HG02610 (cell line): ENCODE measurements at regions not wholly inside any gene's neighbourhood (a gene's known extent, or its start where the extent isn't known, plus 50 kb on each side); places are given as distances from the start of the nearest gene placed in this dataset.
"Not testable (repeated sequence)": the region's sequence is repeated elsewhere in the genome, so short reads cannot be mapped to it uniquely, and the experiment has no call there.

Source experiments
- ATAC-seq: cut with Tn5 transposase; IDR thresholded peaks from one replicate; pipeline ENCODE4 v1.9.1; 2021; ENCODE audit warnings: mild to moderate bottlenecking, moderate library complexity; ENCODE audit not compliant: unreplicated experiment

DNA sequence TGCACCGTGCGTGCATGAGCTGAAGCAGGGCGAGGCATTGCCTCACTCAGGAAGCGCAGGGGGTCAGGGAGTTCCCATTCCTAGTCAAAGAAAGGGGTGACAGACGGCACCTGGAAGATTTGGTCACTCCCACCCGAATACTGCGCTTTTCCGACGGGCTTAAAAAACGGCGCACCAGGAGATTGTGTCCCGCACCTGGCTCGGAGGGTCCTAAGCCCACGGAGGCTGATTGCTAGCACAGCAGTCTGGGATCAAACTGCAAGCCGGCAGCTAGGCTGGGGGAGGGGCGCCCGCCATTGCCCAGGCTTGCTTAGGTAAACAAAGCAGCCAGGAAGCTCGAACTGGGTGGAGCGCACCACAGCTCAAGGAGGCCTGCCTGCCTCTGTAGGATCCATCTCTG, 85.6 kb upstream of the TSLP start:
- ATAC-seq = not testable (repeated sequence)

DNA sequence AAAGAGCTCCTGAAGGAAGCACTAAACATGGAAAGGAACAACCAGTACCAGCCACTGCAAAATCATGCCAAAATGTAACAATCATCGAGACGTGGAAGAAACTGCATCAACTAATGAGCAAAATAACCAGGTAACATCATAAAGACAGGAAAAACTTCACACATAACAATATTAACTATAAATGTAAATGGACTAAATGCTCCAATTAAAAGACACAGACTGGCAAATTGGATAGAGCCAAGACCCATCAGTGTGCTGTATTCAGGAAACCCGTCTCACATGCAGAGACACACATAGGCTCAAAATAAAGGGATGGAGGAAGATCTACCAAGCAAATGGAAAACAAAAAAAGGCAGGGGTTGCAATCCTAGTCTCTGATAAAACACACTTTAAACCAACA, 83.9 kb upstream of the TSLP start:
- ATAC-seq = not testable (repeated sequence)

DNA sequence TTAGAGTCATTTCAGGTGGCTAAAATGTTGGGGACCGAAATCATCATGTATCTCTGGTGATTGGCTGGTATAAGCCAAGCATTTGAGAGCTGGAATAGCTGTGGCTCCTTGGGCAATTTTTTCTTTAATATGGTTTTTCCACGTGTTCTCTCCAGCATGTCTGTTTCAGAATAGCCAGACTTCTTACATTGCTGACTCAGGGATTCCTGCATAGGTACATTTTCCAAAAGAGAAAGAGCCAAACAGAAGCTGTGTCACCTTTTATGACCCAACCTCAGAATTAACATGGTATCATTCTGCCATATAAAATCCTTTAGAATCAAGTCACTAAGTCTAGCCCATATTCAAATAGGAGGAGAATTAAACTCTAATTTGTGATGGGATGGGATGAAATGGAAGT, 74.8 kb upstream of the TSLP start:
- no peak for ATAC-seq

DNA sequence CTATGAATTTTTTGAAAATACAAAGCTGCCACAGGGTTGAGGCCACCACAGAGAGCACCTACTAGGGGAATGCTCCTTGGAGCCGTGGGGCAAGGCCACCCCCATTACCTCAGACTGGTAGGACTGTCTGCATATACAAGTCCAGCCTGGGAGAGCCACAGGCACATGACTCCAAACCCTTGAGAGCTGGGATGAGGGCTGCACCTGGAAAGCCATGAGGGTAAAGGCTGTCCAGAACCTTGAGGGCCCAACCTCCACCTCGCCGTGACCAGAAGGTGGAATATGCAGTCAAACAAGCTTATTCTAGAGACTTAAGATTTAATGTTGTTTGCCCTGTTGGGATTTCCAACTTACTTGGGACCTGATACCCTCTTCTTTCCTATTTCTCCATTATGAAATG, 69.5 kb upstream of the TSLP start:
- ATAC-seq = no peak

DNA sequence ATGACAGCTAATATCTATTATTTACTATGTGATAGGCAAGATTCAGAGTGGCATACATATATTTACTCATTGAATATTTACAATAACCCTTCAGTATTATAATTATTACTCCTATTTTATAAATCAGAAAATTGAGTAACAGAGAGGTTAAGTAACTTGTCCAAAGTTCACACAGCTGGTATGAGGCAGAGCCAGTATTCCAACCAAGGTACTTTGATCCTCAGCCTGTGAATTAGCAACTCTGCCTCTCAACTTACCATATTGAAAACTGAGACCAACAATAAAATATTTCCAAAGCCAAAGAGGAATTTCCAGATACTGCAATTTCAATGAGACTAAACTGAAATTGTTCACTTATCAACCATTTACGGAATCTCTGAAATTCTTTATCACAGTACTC, 67.9 kb upstream of the TSLP start:
- no peak for ATAC-seq

DNA sequence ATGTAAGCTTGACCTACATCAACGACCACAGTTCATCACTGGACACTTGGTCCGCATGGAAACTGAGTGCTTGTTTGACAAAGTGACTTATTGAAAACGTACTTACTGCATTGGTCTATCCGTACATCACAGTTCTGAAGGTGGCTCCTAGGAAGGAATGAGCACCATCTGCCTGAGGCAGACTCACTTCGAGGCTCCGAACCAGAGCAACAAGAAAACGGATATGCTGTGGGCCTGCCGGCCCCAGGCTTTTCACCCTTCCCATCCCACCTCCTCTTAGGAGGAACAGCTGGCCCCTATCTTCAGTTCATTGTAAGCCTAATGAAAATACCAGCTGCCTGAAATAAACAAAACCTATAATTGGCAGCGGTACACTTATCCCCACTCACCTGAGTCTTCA, 67.2 kb upstream of the TSLP start:
- no peak for ATAC-seq

DNA sequence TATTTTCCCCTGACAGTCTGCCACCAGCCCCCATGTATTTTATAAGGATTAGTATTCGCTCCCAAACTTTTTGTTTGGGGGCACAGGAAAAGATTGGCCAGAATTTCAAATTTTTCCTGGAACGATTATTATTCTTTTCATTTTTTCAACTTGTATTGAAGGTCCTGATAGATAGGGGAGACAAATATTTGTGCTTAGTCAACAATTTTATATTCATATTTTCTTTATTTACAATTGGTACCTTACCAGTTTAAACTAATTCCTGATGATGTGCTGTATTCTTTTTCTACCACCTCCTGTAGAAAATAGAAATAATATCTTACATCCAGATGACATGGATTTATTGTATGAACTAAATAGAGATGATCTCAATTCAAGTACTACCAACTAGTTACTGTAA, 60.7 kb upstream of the TSLP start:
- ATAC-seq = no peak

DNA sequence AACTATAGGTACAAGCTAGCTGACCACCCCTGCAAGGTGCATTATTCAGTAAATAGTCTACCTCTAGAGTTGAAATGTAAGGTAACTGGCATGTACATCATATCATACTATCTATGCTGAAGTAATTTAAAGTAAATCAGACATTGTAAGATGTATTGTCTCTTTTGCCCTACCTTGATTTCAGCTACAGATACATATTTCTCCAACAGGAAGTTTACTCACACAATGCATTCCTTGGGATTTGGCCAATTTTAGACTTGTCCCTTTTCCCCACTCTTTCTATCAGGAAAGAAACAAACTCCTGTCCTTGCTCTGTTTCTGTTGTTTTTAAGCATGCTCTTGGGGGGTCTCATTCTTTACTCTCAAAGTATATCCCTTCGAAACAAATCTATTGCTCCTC, 58.5 kb upstream of the TSLP start:
- no peak for ATAC-seq

DNA sequence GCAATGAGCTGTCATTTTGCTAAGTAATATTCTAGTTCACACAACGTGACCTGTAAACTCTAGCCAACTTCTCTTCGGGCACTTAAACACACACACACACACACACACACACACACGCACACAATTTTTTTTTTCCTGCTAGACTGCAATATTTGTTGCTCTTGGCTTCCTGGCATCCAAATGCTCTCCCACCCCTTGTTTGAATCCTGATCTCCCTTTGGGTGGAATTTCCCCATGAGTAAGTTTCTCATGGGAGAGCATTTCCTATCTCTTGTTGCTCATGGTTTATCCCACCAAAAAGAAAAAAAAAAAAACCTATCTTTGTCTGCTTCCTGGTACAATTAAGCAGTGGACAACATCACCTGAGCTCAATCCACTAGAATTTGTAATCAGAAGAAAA, 54.7 kb upstream of the TSLP start:
- ATAC-seq = no peak

DNA sequence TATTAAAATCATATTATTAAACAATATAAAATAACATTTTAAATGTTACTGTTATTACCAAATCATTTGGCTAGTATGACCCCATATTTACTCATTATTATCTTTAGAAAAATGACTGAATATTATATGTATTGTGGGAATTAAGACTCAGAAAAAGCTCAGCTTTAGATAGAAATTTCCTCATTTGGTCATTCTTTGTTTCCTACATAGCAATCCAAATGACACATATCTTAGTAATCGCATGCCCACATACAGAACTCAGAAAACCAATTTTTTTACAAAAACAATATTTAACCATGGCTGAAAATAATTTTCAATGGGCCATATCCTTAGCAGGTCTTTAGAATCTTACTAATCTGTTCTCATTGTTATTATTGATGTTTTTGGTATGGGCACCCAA, 53.8 kb upstream of the TSLP start:
- ATAC-seq = no peak
